DMS53 (cell line): ENCODE measurements at regions not wholly inside any gene's neighbourhood (a gene's known extent, or its start where the extent isn't known, plus 50 kb on each side); places are given as distances from the start of the nearest gene placed in this dataset.

Experiments used
- DNase-seq: peaks from one replicate; lab custom pipeline; 2025; lab: John Stamatoyannopoulos, UW

DNA sequence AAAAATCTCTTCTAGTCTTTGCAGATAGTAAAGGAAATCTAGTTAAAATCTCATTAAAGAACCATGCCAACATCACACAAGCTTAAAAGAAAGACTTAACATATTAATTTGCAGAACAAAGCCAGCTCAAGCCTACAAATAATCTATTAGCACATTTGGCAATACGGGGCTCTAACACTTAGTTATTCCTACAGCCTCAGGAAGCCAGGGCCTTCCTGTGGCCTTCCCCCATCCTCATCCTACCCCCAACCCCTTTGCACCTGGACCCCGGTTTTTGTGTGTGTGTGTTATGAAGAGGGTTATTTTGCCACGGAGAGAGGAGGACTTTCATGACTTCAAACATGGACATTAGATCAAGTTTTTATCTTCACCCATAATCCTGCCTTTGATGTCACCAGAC, 64.6 kb downstream of the FOXB2 start:
- DNase-seq, result no peak

DNA sequence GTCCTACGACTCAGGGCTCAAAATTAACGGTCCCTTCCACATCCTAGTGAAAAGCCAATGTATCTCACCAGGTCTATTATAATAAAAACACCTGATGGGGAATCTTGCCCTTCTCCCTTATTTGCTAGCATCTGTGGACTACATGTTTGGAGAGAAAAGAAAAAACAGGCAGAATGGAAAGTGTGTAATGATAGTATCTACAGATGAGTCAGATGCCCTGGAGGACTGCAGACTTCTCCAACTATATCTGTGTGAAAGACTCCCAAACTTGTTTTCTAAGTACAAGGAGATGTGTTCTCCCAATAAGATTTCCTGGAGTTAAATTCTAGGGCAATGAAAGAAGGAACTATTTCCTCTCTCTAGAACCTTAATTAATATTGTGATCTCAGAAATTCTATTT, 66.0 kb downstream of the FOXB2 start:
- DNase-seq, result no peak

- DNase-seq, result no peak
These were observed 68.1 kb downstream of the FOXB2 start for GRCh38 chr9:77087506-77087905.

GRCh38 chr9:77092536-77092935, 73.1 kb downstream of the FOXB2 start:
- peak; percentile 17 for DNase-seq

DNA sequence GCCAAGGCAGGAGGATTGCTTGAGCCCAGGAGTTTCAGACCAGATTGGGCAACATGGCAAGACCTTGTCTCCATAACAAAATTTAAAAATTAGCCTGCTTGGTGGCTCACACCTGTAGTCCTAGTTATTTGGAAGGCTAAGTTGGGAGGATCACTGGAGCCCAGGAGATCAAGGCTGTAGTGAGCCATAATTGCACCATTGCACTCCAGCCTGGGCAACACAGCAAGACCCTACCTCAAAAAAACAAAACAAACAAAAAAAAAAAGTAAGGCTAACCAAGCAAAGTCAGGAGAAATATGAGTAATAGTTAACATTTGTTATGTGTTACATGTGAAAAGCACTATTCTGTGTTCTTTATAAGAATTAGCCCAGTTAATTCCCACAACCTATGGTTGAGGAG, 74.7 kb downstream of the FOXB2 start:
- DNase-seq, result no peak

- no peak for DNase-seq
These were observed 77.9 kb downstream of the FOXB2 start for GRCh38 chr9:77097335-77097734.

- DNase-seq, result no peak
These were observed 77.9 kb upstream of the VPS13A start for GRCh38 chr9:77099388-77099787.

- DNase-seq, result no peak
These were observed 65.9 kb upstream of the VPS13A start for GRCh38 chr9:77111408-77111807.

- no peak for DNase-seq
These were observed 51.7 kb upstream of the VPS13A start for GRCh38 chr9:77125665-77126064.

DNA sequence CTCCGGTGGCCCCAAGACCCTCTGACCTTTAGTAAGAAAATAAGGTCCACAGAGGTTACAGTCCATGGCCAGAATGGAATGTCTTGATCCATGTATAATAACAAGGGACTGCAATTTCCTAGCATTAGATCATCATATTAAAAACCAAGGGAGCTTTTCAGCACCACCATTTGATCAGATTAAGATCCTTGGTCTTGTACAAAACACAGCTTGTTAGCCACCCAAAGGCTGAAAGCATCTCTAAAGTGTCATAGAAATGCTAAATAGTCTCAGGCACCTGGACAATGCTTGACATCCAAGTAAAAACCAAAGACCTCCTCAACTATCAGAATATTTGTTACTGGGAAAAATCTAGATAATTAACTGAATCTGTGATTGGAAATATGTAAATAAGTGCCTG, 50.3 kb upstream of the VPS13A start:
- DNase-seq, result no peak
